ENCODE measurements at regions not wholly inside any gene's neighbourhood (a gene's known extent, or its start where the extent isn't known, plus 50 kb on each side); places are given as distances from the start of the nearest gene placed in this dataset.

- DNase-seq = no peak
Measured at GRCh38 chr14:84180336-84180735, 1349.6 kb upstream of the FLRT2 start.

- DNase-seq = no peak
Measured at GRCh38 chr14:84181072-84181471, 1348.9 kb upstream of the FLRT2 start.

GRCh38 chr14:84195514-84195913 lies 1334.4 kb upstream of the FLRT2 start:
- no peak for DNase-seq

GRCh38 chr14:84197704-84198103 lies 1332.2 kb upstream of the FLRT2 start:
- DNase-seq = no peak

GRCh38 chr14:84202486-84202885 lies 1327.5 kb upstream of the FLRT2 start:
- DNase-seq = no peak

- DNase-seq = no peak
Measured at GRCh38 chr14:84203896-84204295, 1326.0 kb upstream of the FLRT2 start.

GRCh38 chr14:84208451-84208850 lies 1321.5 kb upstream of the FLRT2 start:
- DNase-seq = no peak

GRCh38 chr14:84209031-84209430 lies 1320.9 kb upstream of the FLRT2 start:
- no peak for DNase-seq

- no peak for DNase-seq
Measured at GRCh38 chr14:84217066-84217465, 1312.9 kb upstream of the FLRT2 start.

GRCh38 chr14:84225268-84225667 lies 1304.7 kb upstream of the FLRT2 start:
- no peak for DNase-seq

- no peak for DNase-seq
Measured at GRCh38 chr14:84228702-84229101, 1301.2 kb upstream of the FLRT2 start.

- DNase-seq = no peak
Measured at GRCh38 chr14:84234281-84234680, 1295.7 kb upstream of the FLRT2 start.

GRCh38 chr14:84236290-84236689 lies 1293.7 kb upstream of the FLRT2 start:
- DNase-seq = no peak

GRCh38 chr14:84237881-84238280 lies 1292.1 kb upstream of the FLRT2 start:
- DNase-seq = no peak

GRCh38 chr14:84247693-84248092 lies 1282.3 kb upstream of the FLRT2 start:
- no peak for DNase-seq

- no peak for DNase-seq
Measured at GRCh38 chr14:84250893-84251292, 1279.1 kb upstream of the FLRT2 start.

- DNase-seq = no peak
Measured at GRCh38 chr14:84251411-84252115, 1278.4 kb upstream of the FLRT2 start.

GRCh38 chr14:84252706-84253105 lies 1277.2 kb upstream of the FLRT2 start:
- no peak for DNase-seq

- no peak for DNase-seq
Measured at GRCh38 chr14:84253326-84253725, 1276.6 kb upstream of the FLRT2 start.

GRCh38 chr14:84254290-84254689 lies 1275.7 kb upstream of the FLRT2 start:
- no peak for DNase-seq

- no peak for DNase-seq
Measured at GRCh38 chr14:84262932-84263331, 1267.0 kb upstream of the FLRT2 start.

GRCh38 chr14:84272290-84272721 lies 1257.6 kb upstream of the FLRT2 start:
- DNase-seq = no peak

- no peak for DNase-seq
Measured at GRCh38 chr14:84273181-84273580, 1256.8 kb upstream of the FLRT2 start.

- no peak for DNase-seq
Measured at GRCh38 chr14:84282618-84283017, 1247.3 kb upstream of the FLRT2 start.

- no peak for DNase-seq
Measured at GRCh38 chr14:84288781-84289180, 1241.2 kb upstream of the FLRT2 start.

All from GDM1 (cell line).